Colonic mucosa (tissue), 4 donors: ENCODE measurements at regions not wholly inside any gene's neighbourhood (a gene's known extent, or its start where the extent isn't known, plus 50 kb on each side); places are given as distances from the start of the nearest gene placed in this dataset.

Experiments used
- DNase-seq: peaks from one replicate; pipeline ENCODE4 v3.0.0-alpha.2; 2020
- H3K27ac ChIP-seq: fragments of 200-600 bp; one replicate; pipeline ENCODE4 v1.8.0; 2021
- H3K27me3 ChIP-seq: fragments of 200-600 bp; one replicate; pipeline ENCODE4 v1.8.0; 2021
- H3K36me3 ChIP-seq: fragments of 200-600 bp; one replicate; pipeline ENCODE4 v1.8.0; 2021
- H3K4me1 ChIP-seq: fragments of 200-600 bp; one replicate; pipeline ENCODE4 v1.8.0; 2021; ENCODE audit warnings: mild to moderate bottlenecking
- H3K4me3 ChIP-seq: fragments of 200-600 bp; one replicate; pipeline ENCODE4 v1.8.0; 2021
- H3K9ac ChIP-seq, 2 donors: one replicate each; pipeline ENCODE4 v1.7.0; 2013; ENCODE audit warnings: control low read depth in 2 of 2, low read depth in 2 of 2, low read length in 2 of 2
- H3K9me3 ChIP-seq: fragments of 200-600 bp; one replicate; pipeline ENCODE4 v1.8.0; 2021
- CTCF ChIP-seq: fragments of 200-600 bp; IDR thresholded peaks from one replicate; pipeline ENCODE4 v1.8.0; 2022; ENCODE audit warnings: antibody characterized with exemption, mild to moderate bottlenecking
- intact Hi-C: fragments of 100-400 bp; cut with DNase I; formaldehyde crosslinking; loops from one replicate; pipeline ENCODE4 v1.14.1; 2022
- donor health status: healthy.
- donor health status: DM: no; HTN: no; CAD: no.
- donor health status: DM: no; HTN: no; CAD: no.

- Histone ChIP-seq H3K36me3 (no peaks in the 10 kb centered on the region), H3K4me1 (peaks cover 5% of the 10 kb centered on the region), H3K27ac (peak overlapping the region; percentile 52), H3K27me3 (no peaks in the 10 kb centered on the region), H3K9me3 (no peaks in the 10 kb centered on the region), H3K4me3 (no peak overlapping the region), H3K9ac (peak overlapping the region in 1 of 2 donors; percentile 41)
- no peak for TF ChIP-seq CTCF
- intact Hi-C loops, result loop anchor here (10.0 kb wide), 1 partner anchor 242 kb away; the partner anchor contains the start of gene CD24
- peak; percentile 26 for DNase-seq
These were observed 103.1 kb downstream of the QRSL1 start for GRCh38 chr6:106732376-106732940.

- H3K27ac ChIP-seq, result peak overlapping the region; percentile 52
- no peaks in the 10 kb centered on the region for H3K27me3 ChIP-seq
These were observed 102.4 kb downstream of the QRSL1 start for GRCh38 chr6:106731843-106732160.

GRCh38 chr6:106731144-106731842 lies 101.9 kb downstream of the QRSL1 start:
- no peaks in the 10 kb centered on the region for H3K27me3 ChIP-seq
- no peak for TF ChIP-seq CTCF
- peak overlapping the region; percentile 82 for H3K27ac ChIP-seq
- no peaks in the 10 kb centered on the region for H3K36me3 ChIP-seq
- H3K9ac ChIP-seq, result peak overlapping the region in 1 of 2 donors; percentile 62
- peak; percentile 72 for DNase-seq
- H3K4me1 ChIP-seq, result peaks cover 5% of the 10 kb centered on the region
- H3K9me3 ChIP-seq, result no peaks in the 10 kb centered on the region
- intact Hi-C loops, result loop anchor here (10.0 kb wide), 1 partner anchor 244 kb away; the partner anchor contains the start of gene CD24
- no peak overlapping the region for H3K4me3 ChIP-seq

More at GRCh38 chr6:106731843-106732160, 102.4 kb downstream of the QRSL1 start:
- no peak for TF ChIP-seq CTCF
- no peak for DNase-seq
- H3K9me3 ChIP-seq, result no peaks in the 10 kb centered on the region
- H3K36me3 ChIP-seq, result no peaks in the 10 kb centered on the region
- H3K4me1 ChIP-seq, result peaks cover 5% of the 10 kb centered on the region
- intact Hi-C loops, result loop anchor here (10.0 kb wide), 1 partner anchor 243 kb away; the partner anchor contains the start of gene CD24
- no peak overlapping the region for H3K4me3 ChIP-seq
- H3K9ac ChIP-seq, result peak overlapping the region in 1 of 2 donors; percentile 41

- peak; percentile 22 for DNase-seq
- Histone ChIP-seq H3K4me3 (no peak overlapping the region), H3K9me3 (no peaks in the 10 kb centered on the region), H3K9ac (peak overlapping the region in 1 of 2 donors; percentile 62), H3K4me1 (peaks cover 5% of the 10 kb centered on the region), H3K27me3 (no peaks in the 10 kb centered on the region), H3K36me3 (no peaks in the 10 kb centered on the region), H3K27ac (peak overlapping the region; percentile 82)
- intact Hi-C loops, result loop anchor here (10.0 kb wide), 1 partner anchor 244 kb away; the partner anchor contains the start of gene CD24
- no peak for TF ChIP-seq CTCF
These were observed 101.3 kb downstream of the QRSL1 start for GRCh38 chr6:106730718-106731117.

- H3K36me3 ChIP-seq, result no peaks in the 10 kb centered on the region
- H3K9ac ChIP-seq, result peak overlapping the region in 1 of 2 donors; percentile 62
- no peak for TF ChIP-seq CTCF
- H3K9me3 ChIP-seq, result no peaks in the 10 kb centered on the region
- no peak for DNase-seq
- H3K4me3 ChIP-seq, result no peak overlapping the region
- H3K4me1 ChIP-seq, result peaks cover 5% of the 10 kb centered on the region
- no peaks in the 10 kb centered on the region for H3K27me3 ChIP-seq
- intact Hi-C loops, result loop anchor here (10.0 kb wide), 1 partner anchor 245 kb away; the partner anchor contains the start of gene CD24
- peak overlapping the region; percentile 82 for H3K27ac ChIP-seq
These were observed 100.9 kb downstream of the QRSL1 start for GRCh38 chr6:106730264-106730663.
